Liver (tissue), 8 donors: ENCODE measurements at regions not wholly inside any gene's neighbourhood (a gene's known extent, or its start where the extent isn't known, plus 50 kb on each side); places are given as distances from the start of the nearest gene placed in this dataset.

Experiments
- DNase-seq: peaks from one replicate; pipeline ENCODE4 v3.0.0-alpha.2; 2017; ENCODE audit warnings: low spot score
- H3K27ac ChIP-seq, 2 donors: one replicate each; pipeline ENCODE4 v1.7.0; 2013; ENCODE audit warnings: inconsistent platforms in 2 of 2, low read length in 2 of 2, control low read depth in 1 of 2, low read depth in 1 of 2, mild to moderate bottlenecking in 1 of 2
- H3K27me3 ChIP-seq, 4 donors: one replicate each; pipeline versions ENCODE4 v1.6.1 to v1.7.0; 2013; ENCODE audit warnings: low read length in 3 of 4, inconsistent platforms in 1 of 4, mild to moderate bottlenecking in 1 of 4, moderate library complexity in 1 of 4; ENCODE audit not compliant: control insufficient read depth in 4 of 4, insufficient read depth in 4 of 4
- H3K36me3 ChIP-seq, 4 donors: one replicate each; pipeline versions ENCODE4 v1.6.1 to v1.7.0; 2013; ENCODE audit warnings: low read length in 3 of 4, mild to moderate bottlenecking in 3 of 4, low read depth in 1 of 4, moderate library complexity in 1 of 4; ENCODE audit not compliant: control insufficient read depth in 4 of 4, insufficient read depth in 3 of 4
- H3K4me1 ChIP-seq, 4 donors: one replicate each; pipeline versions ENCODE4 v1.6.1 to v1.7.0; 2013; ENCODE audit warnings: low read length in 3 of 4, mild to moderate bottlenecking in 3 of 4, moderate library complexity in 1 of 4; ENCODE audit not compliant: control insufficient read depth in 4 of 4, insufficient read depth in 4 of 4
- H3K4me3 ChIP-seq, 3 donors: one replicate each; pipeline versions ENCODE4 v1.6.1 to v1.7.0; 2013; ENCODE audit warnings: low read length in 3 of 3, control low read depth in 1 of 3, low read depth in 1 of 3, mild to moderate bottlenecking in 1 of 3
- H3K9ac ChIP-seq, 2 donors: one replicate each; pipeline ENCODE4 v1.7.0; 2013; ENCODE audit warnings: low read length in 2 of 2, mild to moderate bottlenecking in 2 of 2, moderate library complexity in 2 of 2, control low read depth in 1 of 2, low read depth in 1 of 2
- H3K9me3 ChIP-seq, 4 donors: one replicate each; pipeline versions ENCODE4 v1.6.1 to v1.7.0; 2013; ENCODE audit warnings: low read length in 3 of 4; ENCODE audit not compliant: control insufficient read depth in 4 of 4
- ATF3 ChIP-seq: IDR thresholded peaks from 2 replicates; pipeline ENCODE4 v1.6.1; 2016; ENCODE audit warnings: antibody characterized with exemption
- CTCF ChIP-seq: fragments of 150-350 bp; IDR thresholded peaks from 2 replicates; pipeline ENCODE4 v1.5.1; 2017; ENCODE audit warnings: improper control_type of control experiment, low read depth, low read length; ENCODE audit not compliant: missing input control
- FOXA2 ChIP-seq: IDR thresholded peaks from 2 replicates; pipeline ENCODE4 v1.6.1; 2016; ENCODE audit warnings: antibody characterized with exemption
- HNF4G ChIP-seq: IDR thresholded peaks from 2 replicates; pipeline ENCODE4 v1.6.1; 2016; ENCODE audit warnings: antibody characterized with exemption
- NR2F2 ChIP-seq: IDR thresholded peaks from 2 replicates; pipeline ENCODE4 v1.6.1; 2016; ENCODE audit warnings: antibody characterized with exemption
- RAD21 ChIP-seq, 2 donors: IDR thresholded peaks; 2 replicates each; pipeline ENCODE4 v1.6.1; 2016; ENCODE audit warnings: antibody characterized with exemption in 2 of 2, mild to moderate bottlenecking in 2 of 2
- REST ChIP-seq: IDR thresholded peaks from 2 replicates; pipeline ENCODE4 v1.6.1; 2016; ENCODE audit warnings: antibody characterized with exemption, mild to moderate bottlenecking
- RXRA ChIP-seq, 2 donors: IDR thresholded peaks; 2 replicates each; pipeline ENCODE4 v1.6.1; 2017 to 2018; ENCODE audit warnings: antibody characterized with exemption in 2 of 2, mild to moderate bottlenecking in 1 of 2
- YY1 ChIP-seq: IDR thresholded peaks from 2 replicates; pipeline ENCODE4 v1.6.1; 2016; ENCODE audit warnings: antibody characterized with exemption, mild to moderate bottlenecking
- ZBTB33 ChIP-seq: IDR thresholded peaks from 2 replicates; pipeline ENCODE4 v1.6.1; 2016; ENCODE audit warnings: antibody characterized with exemption
- WGBS: extraction: QIAGEN DNeasy Blood & Tissue Kit; methylation state at CpG from one replicate; pipeline ENCODE4 v1.1.7; 2013; 5-methylcytosine and 5-hydroxymethylcytosine counted together
- donor health status: healthy.
- donor health status: healthy.
- donor health status: healthy.
- donor health status: healthy.
- donor health status: healthy.

- Histone ChIP-seq H3K4me1 (no peaks in the 10 kb centered on the region), H3K27me3 (peaks cover 0 to 2% (median 0%) of the 10 kb centered on the region in 4 donors), H3K9ac (no peak overlapping the region), H3K4me3 (no peak overlapping the region), H3K9me3 (no peaks in the 10 kb centered on the region), H3K36me3 (no peaks in the 10 kb centered on the region), H3K27ac (no peak overlapping the region)
- no peak for TF ChIP-seq NR2F2
- TF ChIP-seq ZBTB33, result no peak
- TF ChIP-seq HNF4G, result no peak
- TF ChIP-seq CTCF, result no peak
- TF ChIP-seq YY1, result no peak
- TF ChIP-seq RAD21 (IDR thresholded peaks at IDR 0.05), result no peak
- no peak for TF ChIP-seq RXRA (IDR thresholded peaks at IDR 0.05)
- 79% methylated on average over 3 of the region's 3 CpGs for WGBS
- no peak for DNase-seq
These were observed 1025.7 kb upstream of the RAG2 start for GRCh38 chr11:37623778-37624177.

GRCh38 chr11:37621662-37622061 is 1023.6 kb upstream of the RAG2 start:
- DNase-seq, result no peak
- H3K4me3 ChIP-seq, result no peak overlapping the region
- H3K9ac ChIP-seq, result no peak overlapping the region
- H3K27ac ChIP-seq, result no peak overlapping the region
- H3K9me3 ChIP-seq, result no peaks in the 10 kb centered on the region
- peaks cover 0 to 2% (median 0%) of the 10 kb centered on the region in 4 donors for H3K27me3 ChIP-seq
- H3K36me3 ChIP-seq, result no peaks in the 10 kb centered on the region
- 63% methylated on average over 1 of the region's 1 CpG for WGBS
- no peaks in the 10 kb centered on the region for H3K4me1 ChIP-seq
- no peak for TF ChIP-seq NR2F2
- no peak for TF ChIP-seq REST
- TF ChIP-seq FOXA2, result no peak
- TF ChIP-seq ATF3, result no peak

GRCh38 chr11:37616291-37616690 is 1018.3 kb upstream of the RAG2 start:
- WGBS, result 88% methylated on average over 1 of the region's 1 CpG
- no peak overlapping the region for H3K9ac ChIP-seq
- H3K27me3 ChIP-seq, result no peaks in the 10 kb centered on the region
- no peak overlapping the region for H3K4me3 ChIP-seq
- no peak for DNase-seq
- no peaks in the 10 kb centered on the region for H3K9me3 ChIP-seq
- no peaks in the 10 kb centered on the region for H3K36me3 ChIP-seq
- TF ChIP-seq RAD21 (IDR thresholded peaks at IDR 0.05) (no peak), REST (no peak), RXRA (IDR thresholded peaks at IDR 0.05) (no peak), ZBTB33 (no peak), HNF4G (no peak)
- no peak overlapping the region for H3K27ac ChIP-seq
- H3K4me1 ChIP-seq, result no peaks in the 10 kb centered on the region
